Common myeloid progenitor, CD34-positive (primary cell): ENCODE measurements at regions not wholly inside any gene's neighbourhood (a gene's known extent, or its start where the extent isn't known, plus 50 kb on each side); places are given as distances from the start of the nearest gene placed in this dataset.

Experiments used
- CTCF ChIA-PET: fragments of 350-600 bp; sonication (Branson Sonifier 250); formaldehyde crosslinking; loops from one replicate; lab custom pipeline; 2021; ENCODE audit warnings: antibody characterized with exemption; lab: Charles Lee
- POLR2A ChIA-PET: fragments of 350-600 bp; sonication (Branson Sonifier 250); formaldehyde crosslinking; loops from one replicate; lab custom pipeline; 2021; ENCODE audit warnings: antibody characterized with exemption; lab: Charles Lee
- DNase-seq, 3 donors: peaks; one replicate each; pipeline versions ENCODE4 v3.0.0 to v3.0.0-alpha.2; 2013
- H3K27ac ChIP-seq, 2 experiments: 1 replicate in 1 of 2; 2 replicates in 1 of 2; pipeline ENCODE4 v1.7.0; 2013; ENCODE audit warnings: inconsistent platforms in 2 of 2, low read length in 2 of 2, mild to moderate bottlenecking in 2 of 2, low read depth in 1 of 2, moderate library complexity in 1 of 2; ENCODE audit not compliant: severe bottlenecking in 2 of 2, insufficient read depth in 1 of 2, poor library complexity in 1 of 2
- H3K27me3 ChIP-seq, 5 experiments: replicated peaks in 2 of 5; 1 replicate in 3 of 5; 2 replicates in 2 of 5; pipeline versions ENCODE4 v1.6.1 to v1.7.0; 2013; ENCODE audit warnings: low read length in 4 of 5, mild to moderate bottlenecking in 2 of 5, moderate library complexity in 2 of 5, inconsistent platforms in 1 of 5; ENCODE audit not compliant: insufficient read depth in 5 of 5, control insufficient read depth in 4 of 5
- H3K36me3 ChIP-seq, 4 experiments: 1 replicate in 2 of 4; 2 replicates in 2 of 4; pipeline versions ENCODE4 v1.6.1 to v1.7.0; 2013; ENCODE audit warnings: low read length in 3 of 4, control low read depth in 1 of 4, mild to moderate bottlenecking in 1 of 4; ENCODE audit not compliant: control insufficient read depth in 4 of 4, insufficient read depth in 4 of 4
- H3K4me1 ChIP-seq, 4 experiments: 1 replicate in 3 of 4; 2 replicates in 1 of 4; pipeline versions ENCODE4 v1.6.1 to v1.7.1; 2013; ENCODE audit warnings: low read length in 3 of 4, mild to moderate bottlenecking in 3 of 4, control low read depth in 1 of 4, inconsistent platforms in 1 of 4, moderate library complexity in 1 of 4; ENCODE audit not compliant: control insufficient read depth in 4 of 4, insufficient read depth in 4 of 4; ENCODE audit errors: control extremely low read depth in 1 of 4
- H3K4me3 ChIP-seq, 7 experiments: 1 replicate in 4 of 7; 2 replicates in 3 of 7; pipeline versions ENCODE4 v1.5.1 to v1.7.0; 2013; ENCODE audit warnings: mild to moderate bottlenecking in 7 of 7, low read length in 6 of 7, moderate library complexity in 6 of 7, inconsistent platforms in 2 of 7, low read depth in 2 of 7, control low read depth in 1 of 7; ENCODE audit not compliant: insufficient read depth in 4 of 7, control insufficient read depth in 1 of 7; ENCODE audit errors: extremely low read depth in 1 of 7
- H3K9me3 ChIP-seq, 5 experiments: 1 replicate in 4 of 5; 2 replicates in 1 of 5; pipeline versions ENCODE4 v1.6.1 to v1.7.1; 2013; ENCODE audit warnings: low read length in 4 of 5, mild to moderate bottlenecking in 2 of 5, inconsistent platforms in 1 of 5, low read depth in 1 of 5, moderate library complexity in 1 of 5; ENCODE audit not compliant: control insufficient read depth in 4 of 5, insufficient read depth in 2 of 5; ENCODE audit errors: control extremely low read depth in 1 of 5
- WGBS: methylation state at CpG from one replicate; pipeline ENCODE4 v1.1.5; 2013; ENCODE audit not compliant: insufficient coverage; 5-methylcytosine and 5-hydroxymethylcytosine counted together

- H3K9me3 ChIP-seq, result no peaks in the 10 kb centered on the region
- no peak for DNase-seq
- WGBS, result 100% methylated on average over 4 of the region's 4 CpGs
- H3K27me3 ChIP-seq, result no peaks in the 10 kb centered on the region
- H3K4me1 ChIP-seq, result peaks cover 0 to 3% (median 0%) of the 10 kb centered on the region in 4 experiments
- ChIA-PET CTCF (no interaction called here), POLR2A (no interaction called here)
- no peak overlapping the region for H3K4me3 ChIP-seq
- no peaks in the 10 kb centered on the region for H3K36me3 ChIP-seq
- H3K27ac ChIP-seq, result no peak overlapping the region
Observed at GRCh38 chr1:208576425-208576824, 332.2 kb upstream of the PLXNA2 start.

GRCh38 chr1:208577381-208577905 is 333.3 kb upstream of the PLXNA2 start:
- Histone ChIP-seq H3K27ac (no peak overlapping the region), H3K4me1 (peaks cover 0 to 3% (median 0%) of the 10 kb centered on the region in 4 experiments), H3K9me3 (no peaks in the 10 kb centered on the region), H3K27me3 (no peaks in the 10 kb centered on the region), H3K36me3 (no peaks in the 10 kb centered on the region), H3K4me3 (no peak overlapping the region)
- ChIA-PET CTCF (interaction anchor here (0.8 kb wide), 1 partner anchor 9 kb away, joined by 3 read pairs; no protein-coding TSS in a partner anchor), POLR2A (no interaction called here)
- 100% methylated on average over 1 of the region's 1 CpG for WGBS
- peak in 1 of 3 donors; percentile 6 for DNase-seq

- WGBS, result 100% methylated on average over 3 of the region's 3 CpGs
- CTCF ChIA-PET, result no interaction called here
- no peaks in the 10 kb centered on the region for H3K9me3 ChIP-seq
- no peaks in the 10 kb centered on the region for H3K36me3 ChIP-seq
- H3K27me3 ChIP-seq, result no peaks in the 10 kb centered on the region
- H3K4me3 ChIP-seq, result no peak overlapping the region
- no peak overlapping the region for H3K27ac ChIP-seq
- peaks cover 0 to 3% (median 0%) of the 10 kb centered on the region in 4 experiments for H3K4me1 ChIP-seq
- no peak for DNase-seq
- POLR2A ChIA-PET, result no interaction called here
Observed at GRCh38 chr1:208581209-208581608, 337.0 kb upstream of the PLXNA2 start.

GRCh38 chr1:208581667-208582066 is 337.5 kb upstream of the PLXNA2 start:
- ChIA-PET POLR2A (no interaction called here), CTCF (no interaction called here)
- H3K4me1 ChIP-seq, result peaks cover 0 to 3% (median 0%) of the 10 kb centered on the region in 4 experiments
- no peak for DNase-seq
- H3K9me3 ChIP-seq, result no peaks in the 10 kb centered on the region
- H3K36me3 ChIP-seq, result no peaks in the 10 kb centered on the region
- no peak overlapping the region for H3K4me3 ChIP-seq
- WGBS, result 94% methylated on average over 3 of the region's 5 CpGs
- no peaks in the 10 kb centered on the region for H3K27me3 ChIP-seq
- no peak overlapping the region for H3K27ac ChIP-seq

- Histone ChIP-seq H3K27ac (no peak overlapping the region), H3K27me3 (no peaks in the 10 kb centered on the region), H3K4me1 (no peaks in the 10 kb centered on the region), H3K9me3 (no peaks in the 10 kb centered on the region), H3K4me3 (no peak overlapping the region), H3K36me3 (no peaks in the 10 kb centered on the region)
- POLR2A ChIA-PET, result no interaction called here
- 100% methylated on average over 2 of the region's 6 CpGs for WGBS
- CTCF ChIA-PET, result interaction anchor here (1.6 kb wide), 1 partner anchor 10 kb away, joined by 3 read pairs; no protein-coding TSS in a partner anchor
- no peak for DNase-seq
Observed at GRCh38 chr1:208584167-208584755, 340.1 kb upstream of the PLXNA2 start.

- Histone ChIP-seq H3K4me1 (no peaks in the 10 kb centered on the region), H3K27ac (no peak overlapping the region), H3K4me3 (no peak overlapping the region), H3K9me3 (no peaks in the 10 kb centered on the region), H3K27me3 (no peaks in the 10 kb centered on the region), H3K36me3 (no peaks in the 10 kb centered on the region)
- no peak for DNase-seq
- POLR2A ChIA-PET, result no interaction called here
- no CpG with 5 or more reads among the region's 2 CpGs for WGBS
- CTCF ChIA-PET, result interaction anchor here (0.7 kb wide), 1 partner anchor 163 kb away, joined by 3 read pairs; no protein-coding TSS in a partner anchor
Observed at GRCh38 chr1:208587110-208587509, 342.9 kb upstream of the PLXNA2 start.

- POLR2A ChIA-PET, result interaction anchor here (0.5 to 0.8 kb wide), 2 partner anchors 11 to 1347 kb away, joined by 3 read pairs; no protein-coding TSS in a partner anchor
- H3K36me3 ChIP-seq, result no peaks in the 10 kb centered on the region
- H3K9me3 ChIP-seq, result no peaks in the 10 kb centered on the region
- H3K27ac ChIP-seq, result no peak overlapping the region
- CTCF ChIA-PET, result interaction anchor here (1.3 kb wide), 1 partner anchor 10 kb away, joined by 3 read pairs; no protein-coding TSS in a partner anchor
- no CpG with 5 or more reads among the region's 2 CpGs for WGBS
- no peaks in the 10 kb centered on the region for H3K27me3 ChIP-seq
- no peak for DNase-seq
- H3K4me1 ChIP-seq, result no peaks in the 10 kb centered on the region
- no peak overlapping the region for H3K4me3 ChIP-seq
Observed at GRCh38 chr1:208593306-208594006, 349.3 kb upstream of the PLXNA2 start.
